ENCODE measurements at regions not wholly inside any gene's neighbourhood (a gene's known extent, or its start where the extent isn't known, plus 50 kb on each side); places are given as distances from the start of the nearest gene placed in this dataset.

DNA sequence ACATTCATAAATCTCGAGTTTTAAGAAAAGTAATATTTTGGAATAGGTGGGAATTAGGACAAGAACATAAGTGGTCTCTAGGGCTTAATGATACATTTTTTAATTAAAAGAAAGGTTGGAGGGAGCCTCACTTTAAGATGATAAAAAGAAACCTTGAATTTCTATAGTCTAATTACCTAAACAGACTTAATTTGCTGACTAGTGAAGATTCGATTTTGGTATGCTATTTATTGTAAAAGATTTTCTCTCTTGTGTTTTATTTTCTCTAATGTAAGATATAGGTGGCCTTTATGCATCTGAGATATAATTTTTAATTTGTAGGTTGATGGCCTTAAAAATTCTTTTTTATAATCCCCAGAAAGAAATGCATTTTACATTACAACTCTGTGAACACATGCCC, 239.1 kb downstream of the COL12A1 start:
- DNase-seq (no peak), ATAC-seq (ENCODE audit: low FRiP score in 2 of 2) (no peak)
- Histone ChIP-seq H3K4me3 (no peak overlapping the region), H3K9me3 (peaks cover 0 to 9% (median 8%) of the 10 kb centered on the region in 4 donors), H3K4me1 (no peaks in the 10 kb centered on the region), H3K36me3 (no peaks in the 10 kb centered on the region), H3K27me3 (no peaks in the 10 kb centered on the region), H3K27ac (no peak overlapping the region)
- TF ChIP-seq POLR2AphosphoS5 (IDR thresholded peaks at IDR 0.05), result no peak
- WGBS, 2 donors, result 83 to 88% methylated on average over 2 of the region's 2 CpGs

- Histone ChIP-seq H3K9me3 (peaks cover 0 to 9% (median 8%) of the 10 kb centered on the region in 4 donors), H3K4me3 (no peak overlapping the region), H3K27ac (no peak overlapping the region), H3K27me3 (no peaks in the 10 kb centered on the region), H3K36me3 (no peaks in the 10 kb centered on the region), H3K4me1 (no peaks in the 10 kb centered on the region)
- WGBS, 2 donors, result 50 to 94% methylated on average over 2 of the region's 2 CpGs
- no peak for DNase-seq
- ATAC-seq (ENCODE audit: low FRiP score in 2 of 2), result no peak
- TF ChIP-seq CTCF (IDR thresholded peaks at IDR 0.05) (no peak), EP300 (IDR thresholded peaks at IDR 0.05) (no peak), POLR2A (IDR thresholded peaks at IDR 0.05) (no peak), POLR2AphosphoS5 (IDR thresholded peaks at IDR 0.05) (no peak)
These were observed 240.9 kb downstream of the COL12A1 start for GRCh38 chr6:74964871-74965441.

- 81 to 83% methylated on average over 8 of the region's 8 CpGs for WGBS, 2 donors
These were observed 249.1 kb downstream of the COL12A1 start for GRCh38 chr6:74956559-74957428.

DNA sequence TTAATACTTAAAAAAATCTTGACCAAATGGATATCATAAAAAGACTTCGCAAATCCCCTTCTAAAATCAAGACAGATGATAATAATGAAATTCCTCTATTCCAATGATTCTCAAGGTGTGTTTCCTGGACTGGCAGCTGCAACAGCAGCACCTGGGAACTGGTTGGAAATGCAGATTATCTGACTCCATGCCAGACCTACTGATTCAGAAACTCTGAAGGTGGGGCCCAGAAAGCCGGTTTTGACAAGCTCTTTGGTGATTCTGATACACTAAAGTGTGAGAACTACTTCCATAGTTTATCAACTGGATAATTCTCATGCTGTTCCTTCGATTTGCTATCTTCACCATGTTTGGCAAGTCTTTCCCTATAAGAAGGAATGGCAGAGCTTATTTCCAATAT, 252.1 kb downstream of the COL12A1 start:
- ATAC-seq (ENCODE audit: low FRiP score in 2 of 2) (no peak), DNase-seq (no peak)
- Histone ChIP-seq H3K36me3 (no peaks in the 10 kb centered on the region), H3K27ac (no peak overlapping the region), H3K4me3 (no peak overlapping the region), H3K27me3 (no peaks in the 10 kb centered on the region), H3K9me3 (peaks cover 0 to 10% (median 5%) of the 10 kb centered on the region in 4 donors), H3K4me1 (no peaks in the 10 kb centered on the region)
- 66 to 89% methylated on average over 3 of the region's 3 CpGs for WGBS, 2 donors
- TF ChIP-seq EP300 (IDR thresholded peaks at IDR 0.05), result no peak
- TF ChIP-seq POLR2AphosphoS5 (IDR thresholded peaks at IDR 0.05), result no peak
- no peak for TF ChIP-seq POLR2A (IDR thresholded peaks at IDR 0.05)
- no peak for TF ChIP-seq CTCF (IDR thresholded peaks at IDR 0.05)

More at GRCh38 chr6:74956559-74957428, 249.1 kb downstream of the COL12A1 start:
- DNase-seq (no peak), ATAC-seq (ENCODE audit: low FRiP score in 2 of 2) (no peak)
- H3K9me3 ChIP-seq, result peaks cover 0 to 10% (median 5%) of the 10 kb centered on the region in 4 donors
- no peak overlapping the region for H3K27ac ChIP-seq
- no peaks in the 10 kb centered on the region for H3K27me3 ChIP-seq
- no peaks in the 10 kb centered on the region for H3K36me3 ChIP-seq
- no peaks in the 10 kb centered on the region for H3K4me1 ChIP-seq
- H3K4me3 ChIP-seq, result no peak overlapping the region
- TF ChIP-seq EP300 (IDR thresholded peaks at IDR 0.05), result no peak
- TF ChIP-seq POLR2AphosphoS5 (IDR thresholded peaks at IDR 0.05), result no peak
- TF ChIP-seq POLR2A (IDR thresholded peaks at IDR 0.05), result no peak
- TF ChIP-seq CTCF (IDR thresholded peaks at IDR 0.05), result no peak

- TF ChIP-seq EP300 (IDR thresholded peaks at IDR 0.05) (no peak), POLR2A (IDR thresholded peaks at IDR 0.05) (no peak), CTCF (IDR thresholded peaks at IDR 0.05) (no peak)
- Histone ChIP-seq H3K27ac (no peak overlapping the region), H3K4me3 (no peak overlapping the region), H3K36me3 (no peaks in the 10 kb centered on the region), H3K27me3 (no peaks in the 10 kb centered on the region), H3K4me1 (no peaks in the 10 kb centered on the region), H3K9me3 (peaks cover 0 to under 1% (median under 1%) of the 10 kb centered on the region in 4 donors)
- 83 to 95% methylated on average over 2 of the region's 2 CpGs for WGBS, 2 donors
- DNase-seq (no peak), ATAC-seq (ENCODE audit: low FRiP score in 2 of 2) (no peak)
These were observed 258.9 kb downstream of the COL12A1 start for GRCh38 chr6:74946961-74947360.

Data from upper lobe of left lung (tissue), 6 donors.